NCI-H2029 (cell line): ENCODE measurements at regions not wholly inside any gene's neighbourhood (a gene's known extent, or its start where the extent isn't known, plus 50 kb on each side); places are given as distances from the start of the nearest gene placed in this dataset.
"Not testable (repeated sequence)": the region's sequence is repeated elsewhere in the genome, so short reads cannot be mapped to it uniquely, and the experiment has no call there.

Experiments
- DNase-seq: peaks from one replicate; lab custom pipeline; 2025; lab: John Stamatoyannopoulos, UW

DNA sequence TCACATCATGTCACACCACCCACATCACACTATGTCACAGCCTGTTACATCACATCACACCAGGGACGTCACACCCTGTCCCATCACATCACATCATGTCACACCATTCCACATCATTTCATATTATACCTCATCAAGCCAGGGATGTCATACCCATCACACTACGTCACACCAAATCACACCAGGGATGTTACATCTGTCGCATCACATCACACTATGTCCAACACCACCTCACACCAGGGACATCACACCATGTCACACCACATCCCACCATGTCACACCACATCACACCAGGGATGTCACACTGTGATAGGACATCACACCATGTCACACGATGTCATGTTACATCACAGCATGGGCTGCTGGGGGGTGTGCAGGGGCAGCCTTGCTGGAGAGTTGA lies 110.6 kb downstream of the TMEM121 start:
- DNase-seq: no peak

DNA sequence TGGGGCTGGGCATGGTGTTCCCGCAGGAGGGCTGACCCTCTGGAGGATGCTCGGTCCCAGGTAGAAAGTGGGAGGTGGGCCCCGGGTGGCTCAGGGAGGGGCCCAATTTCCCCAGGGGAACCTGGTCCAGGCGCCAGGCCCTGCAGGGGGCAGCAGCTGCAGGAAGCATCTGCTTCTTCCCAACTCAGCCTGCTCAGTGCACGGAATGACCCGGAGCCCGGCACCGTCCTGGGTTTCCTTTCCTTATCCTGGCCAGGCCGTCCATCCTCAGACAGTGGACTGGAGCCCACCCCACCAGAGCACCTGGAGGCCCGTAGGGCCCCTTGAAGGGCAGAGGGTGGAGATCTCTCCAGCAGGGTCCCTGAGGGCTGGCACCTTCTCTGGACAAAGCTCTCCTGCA lies 111.0 kb downstream of the TMEM121 start:
- not testable (repeated sequence) for DNase-seq

GRCh38 chr14:105639969-105640931 lies 113.9 kb downstream of the TMEM121 start:
- DNase-seq: not testable (repeated sequence)

DNA sequence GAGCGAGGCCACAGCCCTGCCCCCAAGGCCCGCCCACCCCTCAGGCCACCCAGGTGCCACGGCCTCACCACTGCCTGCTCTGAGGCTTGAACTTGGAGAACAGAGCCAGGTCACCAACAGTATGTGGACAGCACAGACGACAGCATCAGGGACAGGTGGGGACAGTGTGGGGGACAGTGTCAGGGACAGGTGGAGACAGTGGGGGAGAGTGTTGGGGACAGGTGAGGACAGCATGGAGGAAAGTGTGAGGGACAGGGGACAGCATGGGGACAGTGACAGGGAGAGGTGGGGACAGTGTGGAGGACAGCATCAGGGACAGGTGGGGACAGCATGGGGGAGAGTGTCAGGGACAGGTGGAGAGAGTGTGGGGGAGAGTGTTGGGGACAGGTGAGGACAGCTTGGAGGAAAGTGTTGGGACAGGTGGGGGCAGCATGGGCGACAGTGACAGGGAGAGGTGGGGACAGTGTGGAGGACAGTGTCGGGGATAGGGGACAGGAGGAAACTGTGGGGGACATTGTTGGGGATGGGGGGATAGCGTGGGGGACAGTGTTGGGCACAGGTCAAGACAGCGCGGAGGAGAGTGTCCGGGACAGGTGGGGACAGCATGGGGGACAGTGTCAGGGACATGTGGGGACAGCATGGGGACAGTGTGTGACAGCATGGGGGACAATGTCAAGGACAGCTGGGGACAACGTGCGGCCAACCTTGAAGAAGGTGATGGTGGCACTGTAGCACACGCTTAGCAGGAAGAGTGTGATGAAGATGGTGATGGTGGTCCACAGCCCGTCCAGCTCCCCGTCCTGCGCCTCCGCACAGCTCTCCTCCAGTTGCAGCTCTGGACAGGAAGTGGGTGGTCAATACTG lies 114.9 kb downstream of the TMEM121 start:
- no peak for DNase-seq

GRCh38 chr14:105641951-105642350 lies 115.6 kb downstream of the TMEM121 start:
- DNase-seq: not testable (repeated sequence)

- DNase-seq: not testable (repeated sequence)
Observed at GRCh38 chr14:105642486-105642885, 116.1 kb downstream of the TMEM121 start.

GRCh38 chr14:105643406-105644052 lies 117.1 kb downstream of the TMEM121 start:
- DNase-seq: not testable (repeated sequence)

DNA sequence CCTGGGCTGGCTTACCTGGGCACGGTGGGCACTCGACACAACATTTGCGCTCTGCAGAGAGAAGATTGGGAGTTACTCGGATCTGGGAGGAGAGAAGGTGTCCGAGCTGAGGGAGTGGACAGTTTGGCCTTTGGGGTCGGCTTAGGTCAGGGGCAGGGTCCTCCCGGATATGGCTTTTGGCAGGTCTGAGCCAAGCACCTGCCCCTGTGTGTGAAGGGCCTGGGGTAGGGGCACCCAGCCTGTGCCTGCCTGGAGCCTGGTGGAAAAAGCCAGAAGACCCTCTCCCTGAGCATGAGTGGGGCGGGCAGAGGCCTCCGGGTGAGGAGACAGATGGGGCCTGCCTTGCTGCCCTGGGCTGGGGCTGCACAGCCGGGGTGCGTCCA lies 117.7 kb downstream of the TMEM121 start:
- DNase-seq: not testable (repeated sequence)

- DNase-seq: not testable (repeated sequence)
Observed at GRCh38 chr14:105644457-105644856, 118.1 kb downstream of the TMEM121 start.

DNA sequence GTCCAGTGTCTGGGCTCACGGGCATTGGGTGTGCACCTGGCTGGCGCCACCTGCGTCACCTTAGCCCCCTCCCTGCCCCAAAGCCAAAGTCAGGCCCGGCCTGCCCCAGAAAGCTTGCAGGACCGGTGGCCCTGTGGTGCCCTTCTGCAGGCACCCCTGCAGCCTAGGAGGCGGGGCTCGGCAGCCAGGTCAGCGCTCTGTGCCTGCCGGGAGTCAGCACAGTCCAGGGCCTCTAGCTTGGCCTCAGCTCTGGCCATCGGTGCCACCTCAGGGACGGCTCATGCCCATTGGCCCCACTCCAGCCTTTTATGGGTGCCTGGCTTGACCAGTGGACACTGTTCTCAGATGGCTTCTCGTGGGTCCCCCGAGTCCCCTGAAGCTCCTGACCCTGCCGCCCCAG lies 118.5 kb downstream of the TMEM121 start:
- DNase-seq: not testable (repeated sequence)

DNA sequence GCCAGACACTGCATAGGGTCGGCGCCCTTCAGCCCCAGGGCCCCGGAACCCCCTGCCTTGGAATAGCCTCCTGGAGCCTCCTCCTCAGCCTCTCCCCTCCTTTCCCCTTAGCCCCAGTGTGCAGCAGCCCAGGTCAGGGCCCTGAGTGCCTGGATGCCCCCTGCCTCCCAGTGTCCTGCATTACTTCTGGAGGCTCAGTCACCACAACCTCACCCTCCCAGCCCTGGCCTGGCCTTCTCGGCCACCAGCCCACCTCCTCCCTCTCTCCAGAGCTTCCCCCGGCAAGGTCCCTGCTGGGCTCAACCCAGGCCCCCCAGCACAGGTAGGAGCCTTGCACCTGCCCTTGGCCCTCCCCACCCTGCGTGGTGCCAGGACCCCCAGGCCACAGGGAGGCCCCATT lies 119.0 kb downstream of the TMEM121 start:
- not testable (repeated sequence) for DNase-seq

- DNase-seq: no peak
Observed at GRCh38 chr14:105646175-105646574, 119.8 kb downstream of the TMEM121 start.

GRCh38 chr14:105646711-105647281 lies 120.4 kb downstream of the TMEM121 start:
- DNase-seq: not testable (repeated sequence)

- not testable (repeated sequence) for DNase-seq
Observed at GRCh38 chr14:105647426-105647783, 121.0 kb downstream of the TMEM121 start.

- no peak for DNase-seq
Observed at GRCh38 chr14:105647784-105648608, 121.6 kb downstream of the TMEM121 start.

- DNase-seq: not testable (repeated sequence)
Observed at GRCh38 chr14:105648609-105649535, 122.5 kb downstream of the TMEM121 start.

DNA sequence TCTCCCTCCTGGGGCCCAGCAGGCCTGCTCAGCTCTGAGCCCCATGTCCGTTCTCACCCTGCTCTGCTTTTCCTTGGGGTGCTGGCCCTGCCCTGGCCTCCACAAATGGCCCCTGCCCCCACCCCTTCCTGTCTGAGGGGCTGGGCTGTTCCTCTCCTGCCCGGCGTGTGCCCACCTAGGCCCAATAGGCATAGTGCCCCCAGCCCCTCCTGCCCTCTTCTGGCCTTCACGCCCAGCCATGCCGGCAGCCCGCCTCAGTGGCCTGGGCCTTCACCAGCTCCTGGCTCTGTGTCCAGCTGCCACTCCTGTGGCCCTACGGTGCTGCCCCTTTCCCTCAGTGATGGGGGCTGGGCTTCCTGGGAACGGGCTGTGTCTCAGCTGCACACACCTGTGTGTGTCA lies 125.9 kb downstream of the TMEM121 start:
- not testable (repeated sequence) for DNase-seq

DNA sequence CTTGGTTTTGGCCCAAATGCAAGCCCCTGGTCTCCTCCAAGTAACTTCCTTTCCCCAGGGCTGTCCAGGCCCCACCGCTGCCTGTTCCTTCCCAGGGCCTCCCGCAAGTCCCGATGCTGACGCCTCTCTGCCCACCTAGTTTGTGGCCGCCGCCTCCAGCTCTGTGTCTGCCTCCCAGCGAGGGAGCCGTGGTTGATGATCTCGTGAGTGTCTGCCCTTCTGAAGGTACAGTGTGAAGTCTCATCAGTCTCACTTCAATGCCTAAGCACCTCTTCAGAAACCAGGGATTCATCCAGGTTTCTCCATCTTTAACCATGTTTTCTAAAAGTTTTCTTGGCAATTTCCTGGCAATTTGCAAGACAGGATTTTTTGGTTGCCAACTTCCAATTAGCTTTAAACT lies 127.5 kb downstream of the TMEM121 start:
- not testable (repeated sequence) for DNase-seq

DNA sequence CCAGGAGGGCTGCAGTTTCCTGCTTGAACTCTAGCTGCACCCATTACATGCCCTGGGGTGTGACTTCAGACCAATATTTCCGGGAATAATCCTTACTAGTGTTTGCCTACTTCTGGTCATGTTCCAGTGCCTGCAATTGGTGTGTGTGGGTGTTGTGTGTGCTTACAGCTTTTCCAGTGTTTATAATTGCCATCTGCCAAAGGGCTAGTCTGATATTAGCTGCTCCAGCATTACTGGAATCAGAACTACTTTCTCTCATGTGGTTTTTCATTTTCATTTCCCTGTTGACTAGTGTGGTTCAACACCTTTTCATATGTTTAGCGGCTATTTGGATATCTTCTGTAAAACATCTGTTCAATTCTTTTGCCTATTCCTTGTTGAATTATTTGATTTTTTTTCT lies 132.9 kb downstream of the TMEM121 start:
- DNase-seq: not testable (repeated sequence)
